GM06990 (cell line): ENCODE measurements at regions not wholly inside any gene's neighbourhood (a gene's known extent, or its start where the extent isn't known, plus 50 kb on each side); places are given as distances from the start of the nearest gene placed in this dataset.
"Not testable (repeated sequence)": the region's sequence is repeated elsewhere in the genome, so short reads cannot be mapped to it uniquely, and the experiment has no call there.

Experiments
- DNase-seq: peaks from one replicate; pipeline ENCODE4 v3.0.0-alpha.2; 2011; ENCODE audit not compliant: insufficient read length; ENCODE audit errors: extremely low read depth
- H3K27me3 ChIP-seq: replicated peaks from 2 replicates; pipeline ENCODE4 v1.6.0; 2011; ENCODE audit warnings: low read length; ENCODE audit not compliant: control insufficient read depth, insufficient read depth
- H3K36me3 ChIP-seq: 2 replicates; pipeline ENCODE4 v1.5.1; 2011; ENCODE audit warnings: low read length; ENCODE audit not compliant: control insufficient read depth, insufficient read depth
- H3K4me3 ChIP-seq: replicated peaks from 2 replicates; pipeline ENCODE4 v1.5.1; 2011; ENCODE audit warnings: low read depth, mild to moderate bottlenecking, control low read depth, low read length
- TF ChIP-seq, protein P1 (sequence below): IDR thresholded peaks from 2 replicates; pipeline ENCODE4 v1.5.1; 2011; ENCODE audit warnings: low read length, control low read depth, mild to moderate bottlenecking, inconsistent platforms; ENCODE audit not compliant: insufficient read depth, poor library complexity, severe bottlenecking

DNA sequence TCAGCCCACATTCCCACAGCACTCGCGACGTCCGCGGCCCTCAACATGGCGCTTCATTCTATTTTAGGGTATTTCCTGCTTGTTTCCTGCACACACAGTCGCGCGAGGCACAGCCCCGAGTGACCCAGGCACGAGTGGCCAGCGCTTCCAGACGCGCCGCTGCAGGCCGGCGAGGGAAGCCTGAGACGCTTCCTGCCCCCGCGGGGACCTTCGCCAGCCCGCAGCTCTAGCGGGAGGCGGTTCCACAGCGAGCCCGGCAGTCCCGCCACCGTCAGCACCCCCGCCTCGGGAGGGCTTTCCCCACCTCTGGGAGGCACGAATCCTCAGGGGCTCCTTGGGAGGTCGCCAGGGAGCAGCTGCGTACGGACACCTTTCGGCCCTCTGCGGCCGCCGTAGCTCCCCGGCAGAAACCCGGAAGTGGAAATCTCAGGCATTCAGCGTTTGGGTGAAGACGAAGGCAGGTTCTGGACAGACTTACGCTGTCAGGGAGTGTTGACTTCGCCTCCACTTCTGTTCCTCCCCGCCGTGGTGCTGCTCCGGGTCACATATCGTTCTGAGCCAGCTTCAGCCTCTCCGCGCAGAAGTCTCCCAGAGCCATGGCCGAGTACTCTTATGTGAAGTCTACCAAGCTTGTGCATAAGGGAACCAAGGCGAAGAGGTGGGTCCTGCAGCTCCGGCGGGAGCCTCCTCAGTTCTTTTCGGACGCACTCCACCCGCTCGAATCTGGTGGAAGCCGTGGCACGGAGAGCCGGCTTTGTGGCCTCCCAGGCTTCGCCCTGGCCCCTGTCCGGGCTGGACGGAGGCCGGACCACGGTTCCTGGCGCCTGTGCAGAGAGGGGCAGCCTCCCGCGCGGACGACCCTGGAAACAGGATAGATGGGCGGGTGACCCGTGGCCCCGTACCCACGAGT lies 2925.9 kb upstream of the OR11H1 start:
- no peaks in the 10 kb centered on the region for H3K27me3 ChIP-seq
- H3K36me3 ChIP-seq = no peaks in the 10 kb centered on the region
- peak overlapping the region; percentile 29; the same call in 1 of the 2 replicates for H3K4me3 ChIP-seq
- no peak for DNase-seq
- TF ChIP-seq, protein P1, sequence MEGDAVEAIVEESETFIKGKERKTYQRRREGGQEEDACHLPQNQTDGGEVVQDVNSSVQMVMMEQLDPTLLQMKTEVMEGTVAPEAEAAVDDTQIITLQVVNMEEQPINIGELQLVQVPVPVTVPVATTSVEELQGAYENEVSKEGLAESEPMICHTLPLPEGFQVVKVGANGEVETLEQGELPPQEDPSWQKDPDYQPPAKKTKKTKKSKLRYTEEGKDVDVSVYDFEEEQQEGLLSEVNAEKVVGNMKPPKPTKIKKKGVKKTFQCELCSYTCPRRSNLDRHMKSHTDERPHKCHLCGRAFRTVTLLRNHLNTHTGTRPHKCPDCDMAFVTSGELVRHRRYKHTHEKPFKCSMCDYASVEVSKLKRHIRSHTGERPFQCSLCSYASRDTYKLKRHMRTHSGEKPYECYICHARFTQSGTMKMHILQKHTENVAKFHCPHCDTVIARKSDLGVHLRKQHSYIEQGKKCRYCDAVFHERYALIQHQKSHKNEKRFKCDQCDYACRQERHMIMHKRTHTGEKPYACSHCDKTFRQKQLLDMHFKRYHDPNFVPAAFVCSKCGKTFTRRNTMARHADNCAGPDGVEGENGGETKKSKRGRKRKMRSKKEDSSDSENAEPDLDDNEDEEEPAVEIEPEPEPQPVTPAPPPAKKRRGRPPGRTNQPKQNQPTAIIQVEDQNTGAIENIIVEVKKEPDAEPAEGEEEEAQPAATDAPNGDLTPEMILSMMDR = no peak

GRCh38 chr22:12603399-12603798 lies 2924.6 kb upstream of the OR11H1 start:
- H3K4me3 ChIP-seq, H3K27me3 ChIP-seq, DNase-seq, H3K36me3 ChIP-seq: not testable (repeated sequence)

- not testable (repeated sequence) for H3K4me3 ChIP-seq, DNase-seq, H3K36me3 ChIP-seq, H3K27me3 ChIP-seq
These were observed 2924.2 kb upstream of the OR11H1 start for GRCh38 chr22:12603833-12604232.

DNA sequence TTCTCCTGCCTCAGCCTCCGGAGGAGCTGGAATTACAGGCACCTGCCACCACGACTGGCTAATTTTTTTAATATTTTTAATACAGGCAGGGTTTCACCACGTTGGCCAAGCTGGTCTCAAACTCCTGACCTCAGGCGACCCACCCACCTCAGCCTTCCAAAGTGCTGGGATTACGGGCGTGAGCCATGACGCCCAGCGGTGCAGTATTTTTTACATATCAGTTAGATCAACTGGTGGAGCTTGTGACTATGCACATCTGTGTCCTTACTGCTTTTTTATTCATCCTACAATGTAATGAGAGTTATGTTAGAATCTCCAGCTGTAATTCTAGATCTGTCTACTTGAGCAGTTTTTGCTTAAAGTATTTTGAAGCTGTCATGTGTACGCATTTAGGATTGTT lies 2919.5 kb upstream of the OR11H1 start:
- not testable (repeated sequence) for H3K27me3 ChIP-seq, H3K4me3 ChIP-seq, H3K36me3 ChIP-seq

GRCh38 chr22:12613199-12613598 lies 2914.8 kb upstream of the OR11H1 start:
- H3K36me3 ChIP-seq = no peaks in the 10 kb centered on the region

More for the DNA sequence above, 2919.5 kb upstream of the OR11H1 start:
- DNase-seq = not testable (repeated sequence)

DNA sequence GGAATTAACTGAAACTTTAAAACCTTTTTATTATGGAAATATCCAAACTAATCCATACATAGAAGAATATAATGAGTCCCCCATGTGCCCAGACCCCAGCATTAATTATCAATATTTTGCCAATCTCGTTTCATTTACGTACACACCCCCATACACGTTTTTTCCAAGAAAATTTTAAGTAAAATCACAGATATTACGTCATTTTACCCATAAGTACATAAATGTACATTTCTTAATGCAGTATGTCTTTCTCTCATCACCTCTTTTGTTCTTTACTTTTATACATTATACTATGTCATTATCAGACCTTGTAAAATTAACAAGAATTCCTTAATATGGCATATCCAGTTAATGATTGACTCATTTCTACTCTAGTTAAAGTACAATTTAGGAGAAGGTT lies 2914.1 kb upstream of the OR11H1 start:
- not testable (repeated sequence) for H3K36me3 ChIP-seq, H3K27me3 ChIP-seq, H3K4me3 ChIP-seq, DNase-seq

More at GRCh38 chr22:12613199-12613598, 2914.8 kb upstream of the OR11H1 start:
- no peak overlapping the region for H3K4me3 ChIP-seq
- TF ChIP-seq, protein P1 = no peak
- no peaks in the 10 kb centered on the region for H3K27me3 ChIP-seq
- no peak for DNase-seq

DNA sequence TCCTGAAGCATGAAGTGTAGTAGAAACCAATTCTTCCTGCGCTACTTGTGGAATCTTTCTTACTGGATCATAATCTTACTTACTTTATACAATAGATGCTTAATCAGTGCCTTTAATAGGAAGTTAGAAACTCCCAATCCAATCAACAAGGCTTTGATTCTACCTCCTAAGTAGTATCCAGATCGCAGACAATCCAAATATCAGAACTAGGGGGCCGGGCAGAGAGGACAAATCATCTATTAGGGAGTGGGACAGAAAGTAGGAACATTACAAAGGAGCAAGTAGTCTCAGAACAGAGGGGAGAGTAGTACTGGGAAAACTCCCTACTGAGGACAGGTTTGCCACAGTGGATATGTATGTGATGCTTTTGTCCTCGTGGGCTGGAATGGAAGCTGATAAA lies 2901.1 kb upstream of the OR11H1 start:
- H3K27me3 ChIP-seq, DNase-seq, H3K36me3 ChIP-seq, H3K4me3 ChIP-seq: not testable (repeated sequence)

DNA sequence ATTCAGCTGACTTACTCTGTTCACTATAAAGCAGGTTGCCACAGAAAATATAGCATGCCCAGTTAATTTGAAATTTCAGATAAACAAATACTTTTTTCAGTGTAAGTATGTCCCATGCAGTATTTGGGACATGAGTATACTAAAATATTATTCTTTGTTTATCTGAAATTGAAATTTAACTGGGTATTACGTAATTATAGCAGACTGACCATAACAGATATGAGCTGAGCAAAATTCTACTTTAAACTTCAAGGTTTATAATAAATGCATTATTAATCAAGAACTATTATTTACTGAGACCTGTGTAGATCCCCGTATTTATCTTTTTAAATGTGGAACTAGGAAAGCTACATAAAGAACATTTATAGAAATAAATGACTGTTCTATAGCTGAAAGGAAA lies 2898.2 kb upstream of the OR11H1 start:
- not testable (repeated sequence) for H3K4me3 ChIP-seq, H3K36me3 ChIP-seq, H3K27me3 ChIP-seq, DNase-seq

GRCh38 chr22:12630965-12631364 lies 2897.0 kb upstream of the OR11H1 start:
- not testable (repeated sequence) for H3K36me3 ChIP-seq, DNase-seq, H3K27me3 ChIP-seq, H3K4me3 ChIP-seq

DNA sequence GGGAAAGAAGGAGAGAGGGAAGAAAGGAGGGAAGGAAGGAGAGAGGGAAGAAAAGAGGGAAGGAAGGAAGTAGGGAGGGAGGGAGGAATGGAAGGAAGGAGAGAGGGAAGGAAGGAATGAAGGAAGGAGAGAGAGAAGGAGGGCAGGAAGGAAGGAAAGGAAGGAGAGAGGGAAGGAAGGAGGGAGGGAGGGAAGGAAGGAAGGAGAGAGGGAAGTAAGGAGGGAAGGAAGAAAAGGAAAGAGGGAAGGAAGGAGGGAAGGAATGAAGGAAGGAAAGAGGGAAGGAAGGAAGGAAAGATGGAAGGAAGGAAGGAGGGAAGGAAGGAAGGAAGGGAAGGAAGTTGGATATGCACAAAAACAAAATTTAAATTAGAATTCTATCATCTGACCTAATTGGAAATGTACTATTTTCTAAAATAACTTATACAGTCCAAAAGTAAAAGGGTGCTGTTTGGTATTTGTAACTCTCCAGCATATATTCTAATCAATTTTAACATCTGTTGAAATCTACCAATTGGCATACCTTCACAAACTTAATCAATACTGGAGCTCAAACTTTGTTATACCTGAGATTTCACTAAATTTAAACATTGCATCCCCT lies 2890.3 kb upstream of the OR11H1 start:
- not testable (repeated sequence) for H3K27me3 ChIP-seq, H3K36me3 ChIP-seq, DNase-seq, H3K4me3 ChIP-seq

- H3K36me3 ChIP-seq, H3K4me3 ChIP-seq, DNase-seq, H3K27me3 ChIP-seq: not testable (repeated sequence)
These were observed 2889.7 kb upstream of the OR11H1 start for GRCh38 chr22:12638319-12638718.
